ENCODE measurements at regions not wholly inside any gene's neighbourhood (a gene's known extent, or its start where the extent isn't known, plus 50 kb on each side); places are given as distances from the start of the nearest gene placed in this dataset.

- H3K4me3 ChIP-seq (ENCODE audit: low read depth, low read length) = no peak overlapping the region
- no peak for DNase-seq (ENCODE audit: low read depth)
- no peak for TF ChIP-seq CTCF (IDR thresholded peaks at IDR 0.05; ENCODE audit: low read depth, low read length)
- TF ChIP-seq POLR2A (IDR thresholded peaks at IDR 0.05; ENCODE audit: extremely low read depth, insufficient read length) = no peak
- TF ChIP-seq MAX (IDR thresholded peaks at IDR 0.05; ENCODE audit: low read depth, low read length) = no peak
- no peak for TF ChIP-seq MYC (IDR thresholded peaks at IDR 0.05; ENCODE audit: low read depth, low read length)
Measured at GRCh38 chr1:30405631-30406212, 317.7 kb downstream of the MATN1 start.

GRCh38 chr1:30405081-30405480, 318.3 kb downstream of the MATN1 start:
- H3K4me3 ChIP-seq (ENCODE audit: low read depth, low read length) = no peak overlapping the region
- no peak for TF ChIP-seq POLR2A (IDR thresholded peaks at IDR 0.05; ENCODE audit: extremely low read depth, insufficient read length)
- TF ChIP-seq MAX (IDR thresholded peaks at IDR 0.05; ENCODE audit: low read depth, low read length) = no peak
- TF ChIP-seq MYC (IDR thresholded peaks at IDR 0.05; ENCODE audit: low read depth, low read length) = no peak
- TF ChIP-seq CTCF (IDR thresholded peaks at IDR 0.05; ENCODE audit: low read depth, low read length) = no peak
- DNase-seq (ENCODE audit: low read depth) = no peak

GRCh38 chr1:30404341-30404740, 319.0 kb downstream of the MATN1 start:
- TF ChIP-seq MAX (IDR thresholded peaks at IDR 0.05; ENCODE audit: low read depth, low read length) = no peak
- TF ChIP-seq POLR2A (IDR thresholded peaks at IDR 0.05; ENCODE audit: extremely low read depth, insufficient read length) = no peak
- no peak for TF ChIP-seq MYC (IDR thresholded peaks at IDR 0.05; ENCODE audit: low read depth, low read length)
- no peak for TF ChIP-seq CTCF (IDR thresholded peaks at IDR 0.05; ENCODE audit: low read depth, low read length)
- H3K4me3 ChIP-seq (ENCODE audit: low read depth, low read length) = no peak overlapping the region
- no peak for DNase-seq (ENCODE audit: low read depth)

- TF ChIP-seq MAX (IDR thresholded peaks at IDR 0.05; ENCODE audit: low read depth, low read length) (no peak), MYC (IDR thresholded peaks at IDR 0.05; ENCODE audit: low read depth, low read length) (no peak), CTCF (IDR thresholded peaks at IDR 0.05; ENCODE audit: low read depth, low read length) (no peak), POLR2A (IDR thresholded peaks at IDR 0.05; ENCODE audit: extremely low read depth, insufficient read length) (no peak)
- no peak overlapping the region for H3K4me3 ChIP-seq (ENCODE audit: low read depth, low read length)
- DNase-seq (ENCODE audit: low read depth) = no peak
Measured at GRCh38 chr1:30403726-30404125, 319.7 kb downstream of the MATN1 start.

- TF ChIP-seq MAX (IDR thresholded peaks at IDR 0.05; ENCODE audit: low read depth, low read length) = no peak
- no peak for TF ChIP-seq POLR2A (IDR thresholded peaks at IDR 0.05; ENCODE audit: extremely low read depth, insufficient read length)
- no peak for TF ChIP-seq MYC (IDR thresholded peaks at IDR 0.05; ENCODE audit: low read depth, low read length)
- TF ChIP-seq CTCF (IDR thresholded peaks at IDR 0.05; ENCODE audit: low read depth, low read length) = no peak
- no peak for DNase-seq (ENCODE audit: low read depth)
- no peak overlapping the region for H3K4me3 ChIP-seq (ENCODE audit: low read depth, low read length)
Measured at GRCh38 chr1:30403061-30403645, 320.2 kb downstream of the MATN1 start.

All from NB4 (cell line).